DOHH2 (cell line): ENCODE measurements at regions not wholly inside any gene's neighbourhood (a gene's known extent, or its start where the extent isn't known, plus 50 kb on each side); places are given as distances from the start of the nearest gene placed in this dataset.

Experiments used
- CTCF ChIP-seq: fragments of 200-600 bp; sonication (generic); IDR thresholded peaks from one replicate; pipeline ENCODE4 v1.5.1; 2014; ENCODE audit warnings: antibody characterized with exemption, mild to moderate bottlenecking, low read depth, low read length; ENCODE audit not compliant: poor library complexity, severe bottlenecking
- EZH2phosphoT487 ChIP-seq: fragments of 200-600 bp; sonication (generic); IDR thresholded peaks from 2 replicates; pipeline ENCODE4 v1.6.1; 2017; ENCODE audit warnings: borderline replicate concordance, mild to moderate bottlenecking, antibody characterized with exemption, low read length, moderate library complexity, mixed read lengths

DNA sequence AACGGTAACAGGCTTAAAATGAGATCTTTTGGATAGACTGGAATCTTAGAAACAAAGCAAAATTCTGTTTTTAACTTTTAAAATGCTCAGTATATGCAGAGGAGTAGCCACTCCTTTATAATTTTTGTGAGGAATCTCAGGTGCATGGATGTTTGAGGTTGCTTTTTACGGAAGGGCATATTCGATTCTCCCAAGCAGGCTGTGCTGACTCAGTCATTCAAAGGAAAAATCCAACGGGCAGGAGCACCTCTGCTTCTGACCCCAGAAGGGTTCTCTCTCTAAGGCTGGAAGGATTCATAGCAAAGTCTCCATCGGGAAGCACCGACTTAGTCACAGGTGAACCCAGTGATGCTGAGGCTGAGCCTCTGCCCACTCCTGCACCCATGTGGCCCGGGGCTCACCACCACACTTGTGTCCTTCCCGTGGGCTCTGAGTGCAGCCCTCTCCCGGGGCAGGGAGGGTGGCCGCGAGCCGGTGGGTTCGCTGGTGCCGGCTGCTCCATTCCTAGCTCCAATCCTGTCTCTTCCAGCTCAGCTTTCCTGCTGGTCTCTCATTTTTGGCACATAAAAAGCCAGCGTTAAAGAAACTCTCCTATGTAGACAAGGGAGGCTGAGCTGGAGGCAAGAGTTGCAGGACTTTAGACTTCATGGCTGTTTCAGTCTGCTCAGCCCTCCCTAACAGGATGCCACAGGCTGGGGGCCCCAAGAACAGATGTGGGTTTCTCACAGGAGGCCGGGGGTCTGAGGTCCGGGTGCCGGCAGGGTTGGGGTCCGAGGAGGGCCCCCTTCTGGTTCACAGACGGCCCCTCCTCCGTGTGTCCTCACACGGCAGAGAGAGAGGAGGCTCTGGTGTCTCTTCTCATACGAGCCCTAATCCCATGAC, 135.6 kb upstream of the LPCAT1 start:
- TF ChIP-seq CTCF (no peak), EZH2phosphoT487 (no peak)
